Right lobe of liver (tissue), 6 donors: ENCODE measurements at regions not wholly inside any gene's neighbourhood (a gene's known extent, or its start where the extent isn't known, plus 50 kb on each side); places are given as distances from the start of the nearest gene placed in this dataset.

Experiments
- ATAC-seq, 4 donors: fragments of 200-7000 bp; cut with Tn5 transposase; one replicate each; pipeline ENCODE4 v1.9.1; 2020; ENCODE audit warnings: mild to moderate bottlenecking in 4 of 4, moderate library complexity in 4 of 4
- DNase-seq, 3 donors: peaks; one replicate each; pipeline ENCODE4 v3.0.0-alpha.2; 2020
- H3K27ac ChIP-seq, 3 donors: fragments of 200-600 bp; one replicate each; pipeline ENCODE4 v1.8.0; 2022
- H3K27me3 ChIP-seq, 2 donors: fragments of 200-600 bp; one replicate each; pipeline ENCODE4 v1.8.0; 2022
- H3K36me3 ChIP-seq, 4 donors: fragments of 200-600 bp; sonication (generic) in 1 of 4; one replicate each; pipeline versions ENCODE4 v1.5.1 to v1.8.0; 2017 to 2022; ENCODE audit warnings: control low read depth in 1 of 4
- H3K4me1 ChIP-seq, 4 donors: fragments of 200-600 bp; sonication (generic) in 1 of 4; one replicate each; pipeline versions ENCODE4 v1.5.1 to v1.8.0; 2017 to 2022; ENCODE audit warnings: control low read depth in 1 of 4
- H3K4me3 ChIP-seq, 3 donors: fragments of 200-600 bp; one replicate each; pipeline ENCODE4 v1.8.0; 2022
- H3K9me3 ChIP-seq, 4 donors: fragments of 200-600 bp; sonication (generic) in 1 of 4; one replicate each; pipeline versions ENCODE4 v1.5.1 to v1.8.0; 2017 to 2022; ENCODE audit warnings: control low read depth in 1 of 4
- CTCF ChIP-seq, 4 donors: fragments of 200-600 bp in 3 of 4; fragments of 450-650 bp in 1 of 4; IDR thresholded peaks; one replicate each; pipeline versions ENCODE4 v1.5.1 to v1.8.0; 2016 to 2022; ENCODE audit warnings: antibody characterized with exemption in 4 of 4, mild to moderate bottlenecking in 2 of 4
- POLR2A ChIP-seq: fragments of 450-650 bp; IDR thresholded peaks from one replicate; pipeline ENCODE4 v1.6.1; 2017; ENCODE audit warnings: antibody characterized with exemption, mild to moderate bottlenecking
- WGBS: methylation state at CpG from one replicate; pipeline ENCODE4 v1.1.6; 2018; ENCODE audit warnings: low coverage, low lambda C conversion rate; ENCODE audit not compliant: insufficient coverage; ENCODE audit errors: missing lambda C conversion rate; 5-methylcytosine and 5-hydroxymethylcytosine counted together
- intact Hi-C, 2 donors: fragments of 100-400 bp; cut with DNase I; formaldehyde crosslinking; loops; one replicate each; pipeline versions ENCODE4 v1.11.2 to v1.14.1; 2022
- donor health status: DM: no; HTN: yes; CAD: no.
- donor health status: DM: no; HTN: no; CAD: no.
- donor health status: DM: no; HTN: no; CAD: no.
- donor health status: DM: no; HTN: yes; CAD: no.
- donor health status: DM: no; HTN: yes; CAD: no.

DNA sequence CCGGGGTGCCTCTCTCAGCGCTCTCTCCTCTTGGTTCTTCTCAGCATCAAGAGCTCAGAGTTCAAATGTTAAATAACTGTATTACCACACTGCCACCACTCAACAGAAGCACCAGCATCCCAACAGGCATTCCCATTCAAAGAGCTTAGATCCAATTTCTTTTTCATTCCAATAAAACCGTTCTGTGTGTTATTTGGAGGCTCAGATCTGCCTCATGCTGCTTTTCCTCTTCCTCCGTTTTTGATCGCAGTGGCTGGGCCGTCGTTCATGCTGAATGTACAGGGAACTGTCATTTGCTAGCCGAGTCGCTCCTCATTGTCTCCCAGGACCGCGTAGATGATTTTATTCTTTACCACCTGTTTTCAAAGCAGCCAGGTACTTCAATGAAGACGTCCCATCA, 798.9 kb upstream of the SALL3 start:
- Histone ChIP-seq H3K4me3 (no peak overlapping the region), H3K27me3 (no peaks in the 10 kb centered on the region), H3K9me3 (no peaks in the 10 kb centered on the region), H3K36me3 (no peaks in the 10 kb centered on the region), H3K4me1 (no peaks in the 10 kb centered on the region), H3K27ac (no peak overlapping the region)
- 57% methylated on average over 12 of the region's 12 CpGs for WGBS
- no peak for ATAC-seq
- no peak for TF ChIP-seq CTCF (IDR thresholded peaks at IDR 0.05)
- no peak for TF ChIP-seq POLR2A
- intact Hi-C loops, result no loop called here
- DNase-seq, result no peak

DNA sequence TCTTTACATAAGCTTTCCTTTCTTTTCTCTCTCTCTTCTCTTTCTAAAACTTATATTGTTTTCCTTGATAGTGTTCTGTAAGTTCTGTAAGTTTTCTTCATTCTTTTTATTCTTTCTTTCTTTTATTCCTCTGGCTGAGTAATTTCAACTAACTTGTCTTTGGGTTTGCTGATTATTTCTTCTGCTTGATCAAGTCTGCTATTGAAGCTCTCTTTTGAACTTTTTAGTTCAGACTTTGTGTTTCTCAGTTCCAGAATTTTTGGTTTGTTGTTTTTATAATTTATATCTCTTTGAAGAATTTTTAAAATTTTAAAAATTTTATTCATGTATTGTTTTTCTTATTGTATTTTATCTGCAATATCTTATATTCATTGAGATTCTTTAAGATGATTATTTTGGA, 795.8 kb upstream of the SALL3 start:
- H3K27ac ChIP-seq, result no peak overlapping the region
- no peaks in the 10 kb centered on the region for H3K4me1 ChIP-seq
- H3K9me3 ChIP-seq, result no peaks in the 10 kb centered on the region
- H3K36me3 ChIP-seq, result no peaks in the 10 kb centered on the region
- no peak for DNase-seq
- H3K27me3 ChIP-seq, result no peaks in the 10 kb centered on the region
- TF ChIP-seq CTCF (IDR thresholded peaks at IDR 0.05) (no peak), POLR2A (no peak)
- intact Hi-C loops, result no loop called here
- no peak overlapping the region for H3K4me3 ChIP-seq
- no peak for ATAC-seq

GRCh38 chr18:78191276-78191675, 788.3 kb upstream of the SALL3 start:
- Histone ChIP-seq H3K27me3 (no peaks in the 10 kb centered on the region), H3K9me3 (no peaks in the 10 kb centered on the region), H3K4me3 (no peak overlapping the region), H3K27ac (no peak overlapping the region), H3K36me3 (no peaks in the 10 kb centered on the region), H3K4me1 (no peaks in the 10 kb centered on the region)
- intact Hi-C loops, result no loop called here
- no peak for ATAC-seq
- TF ChIP-seq CTCF (IDR thresholded peaks at IDR 0.05), result no peak
- TF ChIP-seq POLR2A, result no peak
- DNase-seq, result no peak
- 57% methylated on average over 4 of the region's 4 CpGs for WGBS

GRCh38 chr18:78192054-78192453, 787.6 kb upstream of the SALL3 start:
- Histone ChIP-seq H3K27ac (no peak overlapping the region), H3K9me3 (no peaks in the 10 kb centered on the region), H3K4me1 (no peaks in the 10 kb centered on the region), H3K27me3 (no peaks in the 10 kb centered on the region), H3K36me3 (no peaks in the 10 kb centered on the region), H3K4me3 (no peak overlapping the region)
- TF ChIP-seq POLR2A, result no peak
- TF ChIP-seq CTCF (IDR thresholded peaks at IDR 0.05), result peak in 3 of 4 donors; percentile 6 to 22 (median 11)
- WGBS, result 0% methylated on average over 1 of the region's 1 CpG
- ATAC-seq, result peak; percentile 80 to 86 (median 82)
- intact Hi-C loops, result no loop called here
- DNase-seq, result peak in 2 of 3 donors; percentile 44 to 81

- TF ChIP-seq POLR2A, result no peak
- TF ChIP-seq CTCF (IDR thresholded peaks at IDR 0.05), result no peak
- 45% methylated on average over 2 of the region's 2 CpGs for WGBS
- Histone ChIP-seq H3K4me3 (no peak overlapping the region), H3K27me3 (no peaks in the 10 kb centered on the region), H3K36me3 (no peaks in the 10 kb centered on the region), H3K4me1 (no peaks in the 10 kb centered on the region), H3K9me3 (no peaks in the 10 kb centered on the region), H3K27ac (no peak overlapping the region)
- ATAC-seq, result no peak
- intact Hi-C loops, result no loop called here
- no peak for DNase-seq
Measured at GRCh38 chr18:78196280-78196679, 783.3 kb upstream of the SALL3 start.
